Cardiac fibroblast (primary cell): ENCODE measurements at regions not wholly inside any gene's neighbourhood (a gene's known extent, or its start where the extent isn't known, plus 50 kb on each side); places are given as distances from the start of the nearest gene placed in this dataset.

ENCODE experiments used
- DNase-seq, 2 donors: peaks; one replicate each; pipeline versions ENCODE4 v3.0.0 to v3.0.0-alpha.2; 2010; ENCODE audit warnings: low read depth in 2 of 2
- H3K4me3 ChIP-seq, 2 donors: replicated peaks in 1 of 2; 1 replicate in 1 of 2; 2 replicates in 1 of 2; pipeline ENCODE4 v1.5.1; 2011; ENCODE audit warnings: low read depth in 2 of 2, low read length in 2 of 2, mild to moderate bottlenecking in 2 of 2, moderate library complexity in 1 of 2
- CTCF ChIP-seq: IDR thresholded peaks from one replicate; pipeline ENCODE4 v1.5.1; 2011; ENCODE audit warnings: low read depth, mild to moderate bottlenecking, low read length, inconsistent platforms

GRCh38 chr1:235027862-235028250 lies 100.8 kb downstream of the TOMM20 start:
- no peak for DNase-seq
- TF ChIP-seq CTCF, result no peak
- no peak overlapping the region for H3K4me3 ChIP-seq

DNA sequence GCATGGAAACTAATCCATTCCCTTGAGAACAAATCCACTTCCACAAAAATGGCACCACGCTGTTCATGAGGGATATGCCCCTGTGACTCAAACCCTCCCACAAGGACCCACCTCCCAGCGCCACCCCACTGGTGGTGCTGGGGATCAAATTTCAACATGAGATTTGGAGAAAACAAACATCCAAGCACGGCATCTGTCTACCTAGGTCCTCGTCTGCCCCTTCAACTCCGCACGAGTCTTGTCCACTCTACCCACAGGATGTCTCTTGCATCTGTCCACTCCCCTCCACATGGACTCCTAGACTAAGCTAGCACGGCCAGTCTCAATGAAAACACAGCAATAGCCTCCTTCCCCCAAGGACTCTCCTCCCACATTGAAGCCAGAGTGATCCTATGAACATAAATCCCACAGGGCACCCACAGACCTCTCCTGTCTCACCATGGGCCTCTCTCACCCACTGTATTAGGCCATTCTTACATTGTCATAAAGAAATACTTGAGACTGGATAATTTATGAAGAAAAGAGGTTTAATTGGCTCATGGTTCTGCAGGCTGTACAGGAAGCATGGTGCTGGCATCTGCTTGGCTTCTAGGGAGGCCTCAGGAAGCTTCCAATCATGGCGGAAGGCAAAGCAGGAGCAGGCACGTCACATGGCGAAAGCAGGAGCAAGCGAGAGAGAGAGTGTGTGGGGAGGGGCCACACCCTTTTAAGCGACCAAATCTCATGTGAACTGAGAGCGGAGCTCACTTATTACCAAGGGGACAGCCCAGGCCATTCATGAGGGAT lies 101.4 kb downstream of the TOMM20 start:
- no peak for DNase-seq
- H3K4me3 ChIP-seq, result no peak overlapping the region
- TF ChIP-seq CTCF, result no peak

- TF ChIP-seq CTCF, result no peak
- H3K4me3 ChIP-seq, result no peak overlapping the region
- DNase-seq, result no peak
Measured at GRCh38 chr1:235025422-235025984, 103.1 kb downstream of the TOMM20 start.

- no peak for DNase-seq
- no peak overlapping the region for H3K4me3 ChIP-seq
- TF ChIP-seq CTCF, result no peak
Measured at GRCh38 chr1:235024711-235025421, 103.8 kb downstream of the TOMM20 start.

DNA sequence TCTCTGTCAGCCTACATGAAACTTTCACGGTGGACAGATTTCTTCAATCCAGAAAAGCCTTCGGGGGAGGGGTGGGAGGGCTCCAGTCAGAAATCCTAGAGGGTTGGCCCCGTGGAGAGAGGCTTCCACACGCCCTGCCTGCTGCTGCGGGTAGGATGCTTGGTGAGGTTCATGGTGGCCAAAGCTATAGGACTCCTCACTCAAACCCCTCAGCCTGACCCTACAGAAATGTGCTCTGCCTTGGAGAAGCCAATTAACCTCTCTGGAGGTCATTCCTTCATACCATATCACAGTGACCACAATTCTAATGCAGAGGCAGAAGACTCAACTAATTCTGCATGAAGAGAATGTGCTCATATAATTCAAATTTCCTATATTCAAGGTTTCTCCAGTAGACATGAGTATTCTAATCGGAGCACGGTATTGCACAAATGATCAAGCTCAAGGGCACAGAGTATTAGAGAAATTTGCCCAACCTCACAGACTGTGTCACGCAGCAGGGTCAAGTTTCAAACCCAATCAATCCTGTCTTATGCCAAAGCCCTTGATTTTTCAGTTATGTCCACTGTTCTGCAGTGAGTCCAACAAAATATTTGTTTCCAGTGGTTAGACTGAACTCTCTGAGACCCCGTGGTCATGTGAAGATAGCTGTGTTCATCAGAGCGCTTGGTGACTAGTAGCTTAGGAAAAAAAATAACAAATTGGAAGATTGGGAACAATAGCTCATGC lies 104.8 kb downstream of the TOMM20 start:
- no peak for DNase-seq
- H3K4me3 ChIP-seq, result no peak overlapping the region
- TF ChIP-seq CTCF, result no peak

DNA sequence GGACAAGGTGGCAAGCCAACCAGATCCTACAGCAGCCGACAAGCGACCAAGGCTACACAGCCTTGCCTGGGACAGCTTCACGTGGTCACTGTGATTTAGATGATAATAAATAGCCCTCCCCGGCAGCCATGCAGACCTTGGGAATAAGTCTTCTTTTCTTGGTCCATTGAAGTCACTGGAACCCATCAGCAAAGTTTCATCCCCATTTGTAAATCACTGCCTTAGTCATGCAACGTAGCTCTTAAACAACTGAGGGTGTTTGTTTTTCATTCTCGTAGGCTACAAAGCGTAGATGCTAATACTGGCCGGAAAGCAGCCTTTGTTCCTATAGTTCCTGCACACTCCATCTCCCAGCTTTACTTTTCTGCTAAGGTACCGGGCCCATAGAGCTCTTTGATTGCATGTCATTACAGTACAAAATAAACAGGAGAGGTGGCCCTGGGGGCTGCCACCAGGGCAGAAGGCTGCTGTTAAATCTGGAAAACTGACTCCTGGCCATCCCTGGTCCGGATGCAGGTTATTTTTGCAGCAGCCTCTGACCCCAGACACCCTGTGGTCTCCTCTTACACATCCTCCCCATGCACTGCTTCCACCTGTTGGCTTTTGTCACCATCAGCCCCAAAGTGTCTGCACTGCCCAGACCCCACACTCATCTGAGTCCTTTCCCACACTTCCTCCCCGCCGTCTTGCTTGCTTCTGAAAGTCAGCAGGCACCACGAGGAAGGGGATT lies 105.5 kb downstream of the TOMM20 start:
- no peak overlapping the region for H3K4me3 ChIP-seq
- no peak for DNase-seq
- TF ChIP-seq CTCF, result no peak
